ENCODE measurements at regions not wholly inside any gene's neighbourhood (a gene's known extent, or its start where the extent isn't known, plus 50 kb on each side); places are given as distances from the start of the nearest gene placed in this dataset.

GRCh38 chrX:142256935-142257334 lies 51.8 kb upstream of the MAGEC2 start:
- peaks cover 43% of the 10 kb centered on the region for H3K9me3 ChIP-seq (ENCODE audit: low read length)
- H3K9ac ChIP-seq (ENCODE audit: insufficient read depth, low read depth, low read length): no peak overlapping the region
- no TSS peak for BruUV-seq (replicated peaks)
- DNase-seq (ENCODE audit: low spot score) (no peak), FAIRE-seq (no peak), ATAC-seq (no peak)
- POLR2A ChIA-PET: no interaction called here
- no peak overlapping the region for H2AFZ ChIP-seq (ENCODE audit: low read length)
- WGBS (ENCODE audit: low lambda C conversion rate): 4% methylated on average over 3 of the region's 3 CpGs
- no peaks in the 10 kb centered on the region for H3K36me3 ChIP-seq (replicated peaks in 1 of 2; ENCODE audit: control insufficient read depth in 1 of 2, insufficient read depth in 2 of 2, low read length in 2 of 2)
- CTCF ChIA-PET (ENCODE audit: low intra/inter-chr PET ratio, low total read pairs): no interaction called here
- H3K27me3 ChIP-seq (ENCODE audit: control insufficient read depth in 1 of 2, insufficient read depth in 2 of 2, low read length in 2 of 2): no peaks in the 10 kb centered on the region
- no peaks in the 10 kb centered on the region for H3K79me2 ChIP-seq (ENCODE audit: insufficient read depth, low read length)
- H3K4me2 ChIP-seq (ENCODE audit: low read depth, low read length): no peak overlapping the region
- no peaks in the 10 kb centered on the region for H3K4me1 ChIP-seq (ENCODE audit: insufficient read depth, low read length)
- in situ Hi-C loops (cut with HindIII; ENCODE audit: extremely low pct_ligation_motif_present, low pct_unique_long_range_greater_than_20kb): no loop called here
- no peak overlapping the region for H3K27ac ChIP-seq (ENCODE audit: extremely low read length, insufficient read depth, low read length)
- H3K4me3 ChIP-seq (replicated peaks in 1 of 3; ENCODE audit: insufficient read depth in 1 of 3, low read depth in 2 of 3, low read length in 3 of 3): no peak overlapping the region
- intact Hi-C loops (cut with micrococcal nuclease; ENCODE audit: unreplicated experiment): no loop called here
- H4K20me1 ChIP-seq (ENCODE audit: insufficient read depth, low read length): no peaks in the 10 kb centered on the region
- no peak for TF ChIP-seq NCOR1 (IDR thresholded peaks at IDR 0.05; ENCODE audit: borderline replicate concordance, low read length)
- no peak for TF ChIP-seq RNF219 (CRISPR knock-in tag; IDR thresholded peaks at IDR 0.05)
- no peak for TF ChIP-seq ARID3A (IDR thresholded peaks at IDR 0.05; ENCODE audit: low read depth, low read length)
- TF ChIP-seq ZKSCAN8 (CRISPR knock-in tag; IDR thresholded peaks at IDR 0.05; ENCODE audit: borderline replicate concordance): no peak
- TF ChIP-seq ZNF280D (CRISPR knock-in tag; IDR thresholded peaks at IDR 0.05): no peak
- no peak for TF ChIP-seq CHD2 (IDR thresholded peaks at IDR 0.05; ENCODE audit: low read depth, low read length)
- TF ChIP-seq PHF21A (CRISPR knock-in tag; IDR thresholded peaks at IDR 0.05): no peak
- no peak for TF ChIP-seq HMGXB4 (CRISPR knock-in tag; IDR thresholded peaks at IDR 0.05; ENCODE audit: borderline replicate concordance in 1 of 2, low read depth in 1 of 2)
- no peak for TF ChIP-seq ZFP62 (CRISPR knock-in tag; IDR thresholded peaks at IDR 0.05)
- no peak for TF ChIP-seq HNF4A (CRISPR knock-in tag; IDR thresholded peaks at IDR 0.05)
- TF ChIP-seq HDAC6 (IDR thresholded peaks at IDR 0.05; ENCODE audit: low read depth, low read length): no peak
- TF ChIP-seq MXI1 (IDR thresholded peaks at IDR 0.05; ENCODE audit: borderline replicate concordance, low read depth, low read length): no peak
- TF ChIP-seq ZNF644 (CRISPR knock-in tag; IDR thresholded peaks at IDR 0.05; ENCODE audit: low read depth): no peak
- TF ChIP-seq TSC22D2 (CRISPR knock-in tag; IDR thresholded peaks at IDR 0.05; ENCODE audit: borderline replicate concordance): no peak
- TF ChIP-seq NFE2L1 (CRISPR knock-in tag; IDR thresholded peaks at IDR 0.05; ENCODE audit: borderline replicate concordance): no peak

Data from HepG2 (cell line).